ENCODE measurements at regions not wholly inside any gene's neighbourhood (a gene's known extent, or its start where the extent isn't known, plus 50 kb on each side); places are given as distances from the start of the nearest gene placed in this dataset.

- no peak for TF ChIP-seq IKZF1 (IDR thresholded peaks at IDR 0.05)
- TF ChIP-seq ZNF710 (CRISPR knock-in tag; IDR thresholded peaks at IDR 0.05; ENCODE audit: borderline replicate concordance), result peak; percentile 67; the same call in 1 of the 2 replicates
- no peak for TF ChIP-seq ZNF282 (IDR thresholded peaks at IDR 0.05; ENCODE audit: partially characterized antibody)
- TF ChIP-seq GABPB1 (CRISPR knock-in tag; IDR thresholded peaks at IDR 0.05), result no peak
- TF ChIP-seq MAZ (IDR thresholded peaks at IDR 0.05; ENCODE audit: borderline replicate concordance, low read depth, low read length), result no peak
- no peak for TF ChIP-seq MAZ (CRISPR knock-in tag; IDR thresholded peaks at IDR 0.05; ENCODE audit: low read depth)
- no peak for TF ChIP-seq NKX3-1 (CRISPR knock-in tag; IDR thresholded peaks at IDR 0.05)
- TF ChIP-seq TEAD3 (CRISPR knock-in tag; optimal IDR thresholded peaks at IDR 0.05; ENCODE audit: borderline replicate concordance), result no peak
- TF ChIP-seq ONECUT2 (CRISPR knock-in tag; IDR thresholded peaks at IDR 0.05), result no peak
- TF ChIP-seq CREM (IDR thresholded peaks at IDR 0.05), result peak; percentile 55; the same call in 1 of the 2 replicates
- TF ChIP-seq CREM (CRISPR knock-in tag; IDR thresholded peaks at IDR 0.05), result no peak
- no peak for TF ChIP-seq MTF2 (CRISPR knock-in tag; IDR thresholded peaks at IDR 0.05; ENCODE audit: borderline replicate concordance)
- no peak for TF ChIP-seq FOXP1 (IDR thresholded peaks at IDR 0.05)
- no peak for TF ChIP-seq FOXP1 (CRISPR knock-in tag; IDR thresholded peaks at IDR 0.05)
- no peak for TF ChIP-seq MXD3 (CRISPR knock-in tag; IDR thresholded peaks at IDR 0.05)
- TF ChIP-seq ZNF597 (CRISPR knock-in tag; IDR thresholded peaks at IDR 0.05), result no peak
- TF ChIP-seq PHB2 (IDR thresholded peaks at IDR 0.05; ENCODE audit: partially characterized antibody), result no peak
- TF ChIP-seq GPBP1L1 (CRISPR knock-in tag; IDR thresholded peaks at IDR 0.05), result no peak
- no peak for TF ChIP-seq E2F2 (CRISPR knock-in tag; IDR thresholded peaks at IDR 0.05; ENCODE audit: borderline replicate concordance)
- no peak for TF ChIP-seq CREB1 (IDR thresholded peaks at IDR 0.05)
- 0 out of 2 replicates have a peak, but pooled peaks have one; percentile 17 for TF ChIP-seq CREB1 (CRISPR knock-in tag; IDR thresholded peaks at IDR 0.05)
- TF ChIP-seq JUNB (CRISPR knock-in tag; IDR thresholded peaks at IDR 0.05; ENCODE audit: borderline replicate concordance), result peak; percentile 16; the same call in 1 of the 2 replicates
- no peak for TF ChIP-seq BATF2 (CRISPR knock-in tag; IDR thresholded peaks at IDR 0.05)
- no peak for TF ChIP-seq ZNF546 (CRISPR knock-in tag; conservative IDR thresholded peaks at IDR 0.05)
- 0 out of 2 replicates have a peak, but pooled peaks have one; percentile 49 for TF ChIP-seq IRF2 (CRISPR knock-in tag; IDR thresholded peaks at IDR 0.05)
- peak; percentile 59 for TF ChIP-seq RBFOX2 (IDR thresholded peaks at IDR 0.05; ENCODE audit: low read depth, low read length)
These were observed 54.7 kb upstream of the IFFO2 start (continued) for GRCh38 chr1:19010995-19011844.

All from HepG2 (cell line).